ENCODE measurements at regions not wholly inside any gene's neighbourhood (a gene's known extent, or its start where the extent isn't known, plus 50 kb on each side); places are given as distances from the start of the nearest gene placed in this dataset.
A peak's percentile ranks its signal among the peaks of the same experiment; 100 is the strongest.

DNA sequence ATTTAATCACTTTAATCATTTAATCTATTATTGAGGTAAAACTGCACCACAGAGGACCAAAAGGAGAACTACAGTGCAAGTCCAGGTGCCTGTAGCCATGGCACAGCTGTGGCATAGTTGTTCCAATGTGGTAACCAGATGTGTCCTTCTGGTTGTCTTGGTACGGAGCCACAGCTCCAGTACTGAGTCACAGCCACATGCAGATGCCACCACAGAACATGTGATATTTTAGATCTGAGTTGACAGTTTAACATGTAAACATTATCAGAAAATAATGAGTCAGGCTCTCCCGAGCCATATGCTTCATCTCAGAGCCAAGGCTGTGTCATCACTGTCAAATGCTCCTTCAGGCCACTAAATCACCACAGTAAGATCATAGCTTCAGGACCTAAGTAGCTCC lies 56.4 kb upstream of the RGS7 start:
- Histone ChIP-seq H3K4me1 (peaks cover 0 to 13% (median 0%) of the 10 kb centered on the region in 4 donors), H3K27me3 (no peaks in the 10 kb centered on the region), H3K4me3 (no peak overlapping the region), H3K9me3 (no peaks in the 10 kb centered on the region), H3K27ac (no peak overlapping the region), H3K36me3 (no peaks in the 10 kb centered on the region)
- intact Hi-C loops (cut with DNase I; ENCODE audit: low total_unique reads): no loop called here
- no peak for TF ChIP-seq POLR2A (IDR thresholded peaks at IDR 0.05)
- no peak for TF ChIP-seq POLR2AphosphoS5 (IDR thresholded peaks at IDR 0.05)
- TF ChIP-seq, protein P1, sequence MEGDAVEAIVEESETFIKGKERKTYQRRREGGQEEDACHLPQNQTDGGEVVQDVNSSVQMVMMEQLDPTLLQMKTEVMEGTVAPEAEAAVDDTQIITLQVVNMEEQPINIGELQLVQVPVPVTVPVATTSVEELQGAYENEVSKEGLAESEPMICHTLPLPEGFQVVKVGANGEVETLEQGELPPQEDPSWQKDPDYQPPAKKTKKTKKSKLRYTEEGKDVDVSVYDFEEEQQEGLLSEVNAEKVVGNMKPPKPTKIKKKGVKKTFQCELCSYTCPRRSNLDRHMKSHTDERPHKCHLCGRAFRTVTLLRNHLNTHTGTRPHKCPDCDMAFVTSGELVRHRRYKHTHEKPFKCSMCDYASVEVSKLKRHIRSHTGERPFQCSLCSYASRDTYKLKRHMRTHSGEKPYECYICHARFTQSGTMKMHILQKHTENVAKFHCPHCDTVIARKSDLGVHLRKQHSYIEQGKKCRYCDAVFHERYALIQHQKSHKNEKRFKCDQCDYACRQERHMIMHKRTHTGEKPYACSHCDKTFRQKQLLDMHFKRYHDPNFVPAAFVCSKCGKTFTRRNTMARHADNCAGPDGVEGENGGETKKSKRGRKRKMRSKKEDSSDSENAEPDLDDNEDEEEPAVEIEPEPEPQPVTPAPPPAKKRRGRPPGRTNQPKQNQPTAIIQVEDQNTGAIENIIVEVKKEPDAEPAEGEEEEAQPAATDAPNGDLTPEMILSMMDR (IDR thresholded peaks at IDR 0.05): no peak
- TF ChIP-seq EP300 (IDR thresholded peaks at IDR 0.05): no peak
- no peak for DNase-seq
- 35 to 65% (median 54%) methylated on average over 2 of the region's 2 CpGs for WGBS, 5 donors

GRCh38 chr1:241412646-241413045 lies 55.6 kb upstream of the RGS7 start:
- no peak overlapping the region for H3K4me3 ChIP-seq
- H3K36me3 ChIP-seq: no peaks in the 10 kb centered on the region
- no peaks in the 10 kb centered on the region for H3K27me3 ChIP-seq
- no peak overlapping the region for H3K27ac ChIP-seq
- TF ChIP-seq, protein P1 (IDR thresholded peaks at IDR 0.05): no peak
- TF ChIP-seq EP300 (IDR thresholded peaks at IDR 0.05) (no peak), POLR2AphosphoS5 (IDR thresholded peaks at IDR 0.05) (no peak), POLR2A (IDR thresholded peaks at IDR 0.05) (no peak)
- H3K9me3 ChIP-seq: no peaks in the 10 kb centered on the region
- no peak for DNase-seq
- 79 to 87% (median 85%) methylated on average over 4 of the region's 4 CpGs for WGBS, 5 donors
- H3K4me1 ChIP-seq: peaks cover 0 to 13% (median 0%) of the 10 kb centered on the region in 4 donors
- intact Hi-C loops (cut with DNase I; ENCODE audit: low total_unique reads): no loop called here

DNA sequence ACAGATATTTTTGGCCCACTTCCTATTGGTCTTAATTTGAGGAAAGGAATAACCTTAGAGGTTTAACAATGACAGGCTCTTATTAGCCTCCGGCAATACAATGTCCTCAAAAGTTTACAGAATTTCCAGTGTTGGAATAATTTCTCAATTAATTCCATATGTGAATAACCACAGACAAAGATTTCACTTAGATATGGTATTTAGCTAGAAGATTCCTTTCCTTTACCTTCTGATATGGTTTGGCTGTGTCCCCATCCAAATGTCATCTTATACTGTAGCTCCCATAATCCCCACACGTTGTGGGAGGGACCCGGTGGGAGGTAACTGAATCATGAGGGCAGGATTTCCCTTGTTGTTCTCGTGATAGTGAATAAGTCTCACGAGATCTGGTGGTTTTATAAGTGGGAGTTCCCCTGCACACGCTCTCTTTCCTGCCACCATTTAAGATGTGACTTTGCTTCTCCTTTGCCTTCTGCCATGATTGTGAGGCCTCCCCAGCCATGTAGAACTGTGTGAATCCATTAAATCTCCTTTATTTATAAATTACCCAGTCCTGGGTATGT lies 54.9 kb upstream of the RGS7 start:
- Histone ChIP-seq H3K4me1 (peaks cover 0 to 13% (median 0%) of the 10 kb centered on the region in 4 donors), H3K9me3 (no peaks in the 10 kb centered on the region), H3K36me3 (no peaks in the 10 kb centered on the region), H3K4me3 (no peak overlapping the region), H3K27me3 (no peaks in the 10 kb centered on the region), H3K27ac (no peak overlapping the region)
- intact Hi-C loops (cut with DNase I; ENCODE audit: low total_unique reads): no loop called here
- TF ChIP-seq, protein P1 (IDR thresholded peaks at IDR 0.05): no peak
- TF ChIP-seq POLR2A (IDR thresholded peaks at IDR 0.05): no peak
- no peak for TF ChIP-seq POLR2AphosphoS5 (IDR thresholded peaks at IDR 0.05)
- no peak for TF ChIP-seq EP300 (IDR thresholded peaks at IDR 0.05)
- 64 to 80% (median 68%) methylated on average over 6 of the region's 6 CpGs for WGBS, 5 donors
- DNase-seq: no peak

GRCh38 chr1:241411056-241411775 lies 54.2 kb upstream of the RGS7 start:
- peak in 1 of 2 donors; percentile 53 for DNase-seq
- 34 to 59% (median 43%) methylated on average over 7 of the region's 7 CpGs for WGBS, 5 donors

More at GRCh38 chr1:241411056-241411775, 54.2 kb upstream of the RGS7 start:
- peaks cover 0 to 13% (median 0%) of the 10 kb centered on the region in 4 donors for H3K4me1 ChIP-seq
- H3K27ac ChIP-seq: no peak overlapping the region
- intact Hi-C loops (cut with DNase I; ENCODE audit: low total_unique reads): no loop called here
- H3K36me3 ChIP-seq: no peaks in the 10 kb centered on the region
- no peak overlapping the region for H3K4me3 ChIP-seq
- no peaks in the 10 kb centered on the region for H3K27me3 ChIP-seq
- H3K9me3 ChIP-seq: no peaks in the 10 kb centered on the region
- TF ChIP-seq POLR2AphosphoS5 (IDR thresholded peaks at IDR 0.05) (no peak), POLR2A (IDR thresholded peaks at IDR 0.05) (no peak), EP300 (IDR thresholded peaks at IDR 0.05) (no peak)
- TF ChIP-seq, protein P1 (IDR thresholded peaks at IDR 0.05): no peak

Data from stomach (tissue), 8 donors.